ENCODE measurements at regions not wholly inside any gene's neighbourhood (a gene's known extent, or its start where the extent isn't known, plus 50 kb on each side); places are given as distances from the start of the nearest gene placed in this dataset.

DNA sequence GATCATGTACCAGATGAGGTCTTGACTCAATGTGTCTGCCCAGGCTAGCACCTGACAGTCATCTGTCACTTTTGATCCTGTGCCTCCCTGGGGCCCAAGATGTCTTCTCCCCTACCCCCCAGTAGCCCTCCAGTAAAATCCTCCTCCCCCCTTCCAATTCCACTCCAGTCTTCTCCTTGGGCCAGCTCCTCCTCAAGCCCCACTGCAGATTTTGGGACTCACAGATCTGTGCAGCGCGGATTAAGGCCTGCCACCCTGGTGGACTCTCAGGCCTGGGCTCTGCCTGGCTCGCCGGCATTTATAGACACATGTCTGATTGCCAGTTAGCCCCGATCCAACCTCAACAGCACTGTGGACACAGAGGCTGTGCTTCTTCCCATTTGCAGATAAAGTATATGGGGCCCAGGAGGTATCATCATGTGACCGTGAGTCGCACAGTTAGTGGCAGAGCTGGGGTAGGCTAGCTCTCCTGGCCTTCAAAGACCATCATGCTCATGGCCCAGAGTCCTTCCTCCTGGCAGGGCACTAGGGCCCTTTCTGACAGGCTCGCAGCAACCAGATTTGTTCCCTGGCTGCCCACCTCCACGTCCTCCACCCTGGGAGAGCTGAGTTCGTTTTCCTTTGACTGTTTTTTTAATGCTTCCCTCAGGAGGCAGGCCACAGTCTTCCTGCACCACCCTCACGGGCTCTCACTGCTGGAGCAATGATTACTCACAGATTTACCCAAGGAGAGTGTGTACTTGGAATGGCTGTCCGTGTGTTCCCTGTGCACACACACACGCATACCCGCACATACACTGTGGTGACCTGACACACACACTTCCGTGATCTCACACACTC lies 98.3 kb upstream of the DIO3 start:
- TF ChIP-seq, protein P1, sequence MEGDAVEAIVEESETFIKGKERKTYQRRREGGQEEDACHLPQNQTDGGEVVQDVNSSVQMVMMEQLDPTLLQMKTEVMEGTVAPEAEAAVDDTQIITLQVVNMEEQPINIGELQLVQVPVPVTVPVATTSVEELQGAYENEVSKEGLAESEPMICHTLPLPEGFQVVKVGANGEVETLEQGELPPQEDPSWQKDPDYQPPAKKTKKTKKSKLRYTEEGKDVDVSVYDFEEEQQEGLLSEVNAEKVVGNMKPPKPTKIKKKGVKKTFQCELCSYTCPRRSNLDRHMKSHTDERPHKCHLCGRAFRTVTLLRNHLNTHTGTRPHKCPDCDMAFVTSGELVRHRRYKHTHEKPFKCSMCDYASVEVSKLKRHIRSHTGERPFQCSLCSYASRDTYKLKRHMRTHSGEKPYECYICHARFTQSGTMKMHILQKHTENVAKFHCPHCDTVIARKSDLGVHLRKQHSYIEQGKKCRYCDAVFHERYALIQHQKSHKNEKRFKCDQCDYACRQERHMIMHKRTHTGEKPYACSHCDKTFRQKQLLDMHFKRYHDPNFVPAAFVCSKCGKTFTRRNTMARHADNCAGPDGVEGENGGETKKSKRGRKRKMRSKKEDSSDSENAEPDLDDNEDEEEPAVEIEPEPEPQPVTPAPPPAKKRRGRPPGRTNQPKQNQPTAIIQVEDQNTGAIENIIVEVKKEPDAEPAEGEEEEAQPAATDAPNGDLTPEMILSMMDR (IDR thresholded peaks at IDR 0.05) = no peak
- TF ChIP-seq POLR2A (IDR thresholded peaks at IDR 0.05) = no peak
